SU-DHL-6 (cell line): ENCODE measurements at regions not wholly inside any gene's neighbourhood (a gene's known extent, or its start where the extent isn't known, plus 50 kb on each side); places are given as distances from the start of the nearest gene placed in this dataset.

ENCODE experiments used
- H2AFZ ChIP-seq: fragments of 200-600 bp; sonication (generic); 2 replicates; pipeline ENCODE4 v1.6.1; 2014; ENCODE audit warnings: low read depth, mild to moderate bottlenecking, moderate library complexity, mixed read lengths, antibody characterized with exemption, low read length; ENCODE audit not compliant: severe bottlenecking
- H3F3A ChIP-seq: fragments of 200-600 bp; shearing (Covaris generic); 2 replicates; pipeline ENCODE4 v1.6.0; 2016; ENCODE audit warnings: antibody characterized with exemption, mild to moderate bottlenecking; ENCODE audit not compliant: insufficient read depth
- H3K27ac ChIP-seq: fragments of 200-600 bp; sonication (generic); 2 replicates; pipeline ENCODE4 v1.5.1; 2016; ENCODE audit warnings: low read depth, mild to moderate bottlenecking, low read length, moderate library complexity, mixed read lengths
- H3K27me3 ChIP-seq: fragments of 200-600 bp; sonication (generic), shearing (Covaris generic); 2 replicates; pipeline ENCODE4 v1.6.0; 2014; ENCODE audit warnings: mild to moderate bottlenecking, low read length
- H3K36me3 ChIP-seq: fragments of 200-600 bp; sonication (generic); 2 replicates; pipeline ENCODE4 v1.6.1; 2014; ENCODE audit warnings: mild to moderate bottlenecking, low read length, mixed read lengths
- H3K4me2 ChIP-seq: fragments of 300-600, 200-600 bp; shearing (Covaris generic), sonication (generic); 2 replicates; pipeline ENCODE4 v1.6.0; 2014; ENCODE audit warnings: low read length, low read depth, mild to moderate bottlenecking; ENCODE audit not compliant: poor library complexity, severe bottlenecking
- H3K4me3 ChIP-seq: fragments of 200-600 bp; sonication (generic); 2 replicates; pipeline ENCODE4 v1.5.1; 2014; ENCODE audit warnings: antibody characterized with exemption, low read length, mild to moderate bottlenecking, mixed read lengths; ENCODE audit not compliant: insufficient read depth, poor library complexity, severe bottlenecking
- H3K79me2 ChIP-seq: fragments of 200-600 bp; sonication (generic); 2 replicates; pipeline ENCODE4 v1.6.1; 2014; ENCODE audit warnings: mild to moderate bottlenecking, low read length, moderate library complexity; ENCODE audit not compliant: insufficient read depth
- H3K9ac ChIP-seq: fragments of 200-600 bp; sonication (generic); 2 replicates; pipeline ENCODE4 v1.7.0; 2014; ENCODE audit warnings: mild to moderate bottlenecking, low read length
- H3K9me2 ChIP-seq: fragments of 200-600 bp; sonication (generic); replicated peaks from 2 replicates; pipeline ENCODE4 v1.6.1; 2014; ENCODE audit warnings: low read length; ENCODE audit not compliant: insufficient read depth
- H3K9me3 ChIP-seq: fragments of 200-600 bp; sonication (generic); 2 replicates; pipeline ENCODE4 v1.6.1; 2014; ENCODE audit warnings: low read length, mixed read lengths; ENCODE audit not compliant: insufficient read depth
- H4K20me1 ChIP-seq: fragments of 200-600 bp; sonication (generic); 2 replicates; pipeline ENCODE4 v1.6.1; 2014; ENCODE audit warnings: low read depth, mild to moderate bottlenecking, antibody characterized with exemption, low read length, moderate library complexity, mixed read lengths
- EZH2phosphoT487 ChIP-seq: fragments of 200-600 bp; sonication (generic), shearing (Covaris generic); conservative IDR thresholded peaks from 2 replicates; pipeline ENCODE4 v1.6.1; 2018; ENCODE audit warnings: mild to moderate bottlenecking, antibody characterized with exemption, low read length, moderate library complexity, mixed read lengths
- TF ChIP-seq, protein P1 (sequence below): fragments of 200-600 bp; sonication (generic); IDR thresholded peaks from one replicate; pipeline ENCODE4 v1.5.1; 2017; ENCODE audit warnings: antibody characterized with exemption, mild to moderate bottlenecking, low read length, moderate library complexity; ENCODE audit not compliant: insufficient read depth, poor library complexity, severe bottlenecking

DNA sequence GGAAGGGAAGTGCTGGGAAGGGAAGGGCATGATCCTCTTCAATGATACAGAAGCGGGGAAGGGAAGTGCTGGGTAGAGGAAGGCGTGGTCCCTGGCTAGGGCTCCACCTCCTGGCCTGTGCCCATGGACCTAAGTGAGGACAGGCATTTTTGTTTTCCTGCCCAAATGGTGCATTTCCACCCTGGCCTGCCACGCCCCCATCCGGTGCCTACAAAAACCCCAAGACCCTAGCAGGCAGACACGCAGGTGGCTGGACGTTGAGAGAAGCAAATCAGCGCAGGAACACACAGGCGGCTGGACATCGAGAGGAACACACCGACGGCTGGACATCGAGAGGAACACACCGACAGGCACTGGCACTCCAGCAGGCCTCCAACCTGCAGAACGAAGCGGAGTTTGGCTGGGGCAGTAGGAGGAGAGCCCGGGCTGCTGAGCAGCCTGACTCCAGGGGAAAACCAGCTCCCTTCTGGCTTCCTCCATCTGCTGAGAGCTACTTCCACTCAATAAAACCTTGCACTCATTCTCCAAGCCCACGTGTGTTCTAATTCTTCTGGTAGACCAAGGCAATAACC is 628.3 kb downstream of the BUD13 start:
- no peaks in the 10 kb centered on the region for H3K36me3 ChIP-seq
- H3K27ac ChIP-seq, result no peak overlapping the region
- no peak overlapping the region for H3K4me2 ChIP-seq
- no peaks in the 10 kb centered on the region for H4K20me1 ChIP-seq
- no peaks in the 10 kb centered on the region for H3K9me3 ChIP-seq
- H3K9me2 ChIP-seq, result no peaks in the 10 kb centered on the region
- no peaks in the 10 kb centered on the region for H3F3A ChIP-seq
- H3K4me3 ChIP-seq, result no peak overlapping the region
- no peak overlapping the region for H3K9ac ChIP-seq
- H3K27me3 ChIP-seq, result no peaks in the 10 kb centered on the region
- H2AFZ ChIP-seq, result no peak overlapping the region
- no peaks in the 10 kb centered on the region for H3K79me2 ChIP-seq
- no peak for TF ChIP-seq EZH2phosphoT487
- TF ChIP-seq, protein P1, sequence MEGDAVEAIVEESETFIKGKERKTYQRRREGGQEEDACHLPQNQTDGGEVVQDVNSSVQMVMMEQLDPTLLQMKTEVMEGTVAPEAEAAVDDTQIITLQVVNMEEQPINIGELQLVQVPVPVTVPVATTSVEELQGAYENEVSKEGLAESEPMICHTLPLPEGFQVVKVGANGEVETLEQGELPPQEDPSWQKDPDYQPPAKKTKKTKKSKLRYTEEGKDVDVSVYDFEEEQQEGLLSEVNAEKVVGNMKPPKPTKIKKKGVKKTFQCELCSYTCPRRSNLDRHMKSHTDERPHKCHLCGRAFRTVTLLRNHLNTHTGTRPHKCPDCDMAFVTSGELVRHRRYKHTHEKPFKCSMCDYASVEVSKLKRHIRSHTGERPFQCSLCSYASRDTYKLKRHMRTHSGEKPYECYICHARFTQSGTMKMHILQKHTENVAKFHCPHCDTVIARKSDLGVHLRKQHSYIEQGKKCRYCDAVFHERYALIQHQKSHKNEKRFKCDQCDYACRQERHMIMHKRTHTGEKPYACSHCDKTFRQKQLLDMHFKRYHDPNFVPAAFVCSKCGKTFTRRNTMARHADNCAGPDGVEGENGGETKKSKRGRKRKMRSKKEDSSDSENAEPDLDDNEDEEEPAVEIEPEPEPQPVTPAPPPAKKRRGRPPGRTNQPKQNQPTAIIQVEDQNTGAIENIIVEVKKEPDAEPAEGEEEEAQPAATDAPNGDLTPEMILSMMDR, result no peak

DNA sequence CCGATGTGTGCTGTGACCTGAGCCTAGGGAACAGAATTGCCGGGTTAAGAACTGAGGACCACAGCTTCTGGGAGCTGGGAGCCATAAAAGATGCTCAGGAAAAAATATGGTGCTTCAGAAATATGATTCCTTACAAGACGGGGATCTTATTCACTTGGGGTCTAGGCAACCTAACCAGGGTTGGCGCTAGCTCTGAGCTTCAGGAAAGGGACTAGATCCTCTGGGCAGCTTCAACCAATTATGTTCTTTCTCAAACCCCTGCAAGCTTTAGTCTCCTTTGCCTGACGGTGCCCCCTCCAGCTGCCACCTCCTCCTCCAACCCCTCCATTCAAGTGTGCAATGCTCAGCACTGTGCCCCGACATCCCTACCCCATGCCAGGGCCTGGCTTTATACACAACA is 634.1 kb upstream of the CADM1 start:
- H3K27me3 ChIP-seq, result 0 out of 2 replicates have a peak, but pooled peaks cover 4% of the 10 kb centered on the region
- no peaks in the 10 kb centered on the region for H3K36me3 ChIP-seq
- no peaks in the 10 kb centered on the region for H3K79me2 ChIP-seq
- H3K9me2 ChIP-seq, result no peaks in the 10 kb centered on the region
- H2AFZ ChIP-seq, result no peak overlapping the region
- TF ChIP-seq, protein P1, result no peak
- no peak for TF ChIP-seq EZH2phosphoT487
- no peaks in the 10 kb centered on the region for H3F3A ChIP-seq
- no peak overlapping the region for H3K27ac ChIP-seq
- no peak overlapping the region for H3K4me2 ChIP-seq
- no peak overlapping the region for H3K9ac ChIP-seq
- H4K20me1 ChIP-seq, result no peaks in the 10 kb centered on the region
- H3K9me3 ChIP-seq, result no peaks in the 10 kb centered on the region
- H3K4me3 ChIP-seq, result no peak overlapping the region

DNA sequence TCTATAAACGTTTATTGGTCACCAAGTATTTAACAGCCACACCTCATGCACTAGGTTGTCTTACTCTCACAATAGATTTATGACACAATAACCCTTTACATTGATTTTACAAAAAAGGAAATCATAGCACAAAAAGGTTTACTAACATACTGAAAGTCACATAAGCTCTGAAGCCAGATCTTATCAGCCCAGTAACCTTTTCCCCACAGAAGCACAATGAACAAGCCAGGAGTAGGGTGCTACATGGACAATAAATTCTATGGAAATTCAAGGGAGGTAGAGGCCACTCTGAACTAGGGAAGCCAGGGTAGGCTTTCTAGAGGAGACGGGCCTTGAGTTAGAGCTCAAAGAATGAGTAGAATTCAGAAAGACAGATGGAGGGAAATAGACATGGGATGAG is 633.5 kb upstream of the CADM1 start:
- H3K36me3 ChIP-seq, result no peaks in the 10 kb centered on the region
- H3K4me2 ChIP-seq, result no peak overlapping the region
- no peak overlapping the region for H3K4me3 ChIP-seq
- H3K27me3 ChIP-seq, result 0 out of 2 replicates have a peak, but pooled peaks cover 4% of the 10 kb centered on the region
- no peaks in the 10 kb centered on the region for H3F3A ChIP-seq
- no peaks in the 10 kb centered on the region for H3K9me3 ChIP-seq
- H4K20me1 ChIP-seq, result no peaks in the 10 kb centered on the region
- H3K9ac ChIP-seq, result no peak overlapping the region
- no peaks in the 10 kb centered on the region for H3K79me2 ChIP-seq
- TF ChIP-seq, protein P1, result no peak
- TF ChIP-seq EZH2phosphoT487, result no peak
- no peak overlapping the region for H2AFZ ChIP-seq
- H3K27ac ChIP-seq, result no peak overlapping the region
- H3K9me2 ChIP-seq, result no peaks in the 10 kb centered on the region
